ENCODE measurements at regions not wholly inside any gene's neighbourhood (a gene's known extent, or its start where the extent isn't known, plus 50 kb on each side); places are given as distances from the start of the nearest gene placed in this dataset.

GRCh38 chr21:26406526-26406925 is 166.6 kb downstream of the CYYR1 start:
- H3K4me3 Mint-ChIP-seq (ENCODE audit: unreplicated experiment): peak overlapping the region; percentile 5
- H4K20me1 ChIP-seq (ENCODE audit: insufficient read depth, low read length): no peaks in the 10 kb centered on the region
- H3K4me1 ChIP-seq (ENCODE audit: insufficient read depth, low read length): peaks cover 18% of the 10 kb centered on the region
- H3K4me3 ChIP-seq (ENCODE audit: insufficient read depth, low read depth, low read length): peak overlapping the region; percentile 54
- DNase-seq (ENCODE audit: low read depth) (no peak), FAIRE-seq (no peak)
- no peaks in the 10 kb centered on the region for H3K27me3 ChIP-seq (ENCODE audit: insufficient read depth, low read length)
- peak overlapping the region; percentile 89 for H3K4me2 ChIP-seq (ENCODE audit: low read length)
- no peak overlapping the region for H2AFZ ChIP-seq (ENCODE audit: low read depth, low read length)
- H3K9ac ChIP-seq (ENCODE audit: low read length): no peak overlapping the region
- TF ChIP-seq EZH2 (IDR thresholded peaks at IDR 0.05; ENCODE audit: insufficient read depth, low read length): no peak
- TF ChIP-seq CTCF (IDR thresholded peaks at IDR 0.05; ENCODE audit: insufficient read depth, low read depth, low read length): no peak
- H3K36me3 Mint-ChIP-seq (ENCODE audit: low read depth, unreplicated experiment): no peaks in the 10 kb centered on the region
- no peaks in the 10 kb centered on the region for H3K79me2 ChIP-seq (ENCODE audit: insufficient read depth, low read length)
- no peaks in the 10 kb centered on the region for H3K27me3 Mint-ChIP-seq (ENCODE audit: low read depth, unreplicated experiment)
- H3K9me3 Mint-ChIP-seq (ENCODE audit: unreplicated experiment): no peaks in the 10 kb centered on the region
- H3K27ac ChIP-seq (ENCODE audit: low read depth, low read length): no peak overlapping the region
- peak overlapping the region; percentile 94 for H3K27ac Mint-ChIP-seq (ENCODE audit: unreplicated experiment)
- H3K4me1 Mint-ChIP-seq (ENCODE audit: low read depth, unreplicated experiment): peaks cover 20% of the 10 kb centered on the region
- no peaks in the 10 kb centered on the region for H3K36me3 ChIP-seq (ENCODE audit: insufficient read depth, low read length)
- H3K9me3 ChIP-seq (ENCODE audit: insufficient read depth, low read depth, low read length): no peaks in the 10 kb centered on the region

DNA sequence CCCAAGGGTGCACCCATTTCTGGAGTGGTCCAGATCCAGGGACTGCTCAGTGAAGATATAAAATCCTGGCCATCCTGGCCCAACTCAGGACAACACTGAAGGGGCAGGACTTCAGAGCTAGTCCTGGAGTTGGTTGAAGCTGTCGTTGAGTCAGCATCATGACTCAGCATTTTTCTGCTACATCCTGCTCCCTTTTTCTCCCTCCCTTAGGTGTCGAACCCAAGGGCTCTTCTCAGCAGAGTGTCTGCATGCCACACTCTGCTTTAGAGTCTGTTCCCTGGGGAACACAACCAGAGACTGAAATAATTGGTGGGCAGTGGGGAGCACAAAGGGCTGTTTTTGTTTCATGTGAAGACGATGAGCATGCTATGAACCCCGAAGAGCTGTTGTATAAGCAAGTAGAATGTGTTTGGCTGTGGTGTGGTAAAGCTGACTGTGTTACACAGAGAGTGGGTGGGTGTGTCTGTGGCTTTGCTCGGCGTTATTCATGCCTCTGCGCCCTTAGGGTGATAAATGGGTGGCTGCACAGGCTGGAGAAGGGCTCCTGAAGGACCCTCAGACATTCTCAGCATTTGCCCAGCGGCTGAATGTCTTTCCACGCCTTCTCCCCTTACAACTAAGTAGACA is 167.2 kb downstream of the CYYR1 start:
- FAIRE-seq (peak; percentile 78), DNase-seq (ENCODE audit: low read depth) (peak; percentile 88)
- H3K4me1 ChIP-seq (ENCODE audit: insufficient read depth, low read length): peaks cover 18% of the 10 kb centered on the region
- H3K27ac ChIP-seq (ENCODE audit: low read depth, low read length): peak overlapping the region; percentile 59
- Mint-ChIP-seq H3K4me3 (ENCODE audit: unreplicated experiment) (peak overlapping the region; percentile 11), H3K4me1 (ENCODE audit: low read depth, unreplicated experiment) (peaks cover 20% of the 10 kb centered on the region), H3K27me3 (ENCODE audit: low read depth, unreplicated experiment) (no peaks in the 10 kb centered on the region), H3K36me3 (ENCODE audit: low read depth, unreplicated experiment) (no peaks in the 10 kb centered on the region), H3K27ac (ENCODE audit: unreplicated experiment) (peak overlapping the region; percentile 94), H3K9me3 (ENCODE audit: unreplicated experiment) (no peaks in the 10 kb centered on the region)
- no peaks in the 10 kb centered on the region for H3K9me3 ChIP-seq (ENCODE audit: insufficient read depth, low read depth, low read length)
- H2AFZ ChIP-seq (ENCODE audit: low read depth, low read length): peak overlapping the region; percentile 81
- H3K4me3 ChIP-seq (ENCODE audit: insufficient read depth, low read depth, low read length): peak overlapping the region; percentile 54
- H3K9ac ChIP-seq (ENCODE audit: low read length): peak overlapping the region; percentile 30
- no peaks in the 10 kb centered on the region for H3K36me3 ChIP-seq (ENCODE audit: insufficient read depth, low read length)
- TF ChIP-seq CTCF (IDR thresholded peaks at IDR 0.05; ENCODE audit: insufficient read depth, low read depth, low read length): no peak
- TF ChIP-seq EZH2 (IDR thresholded peaks at IDR 0.05; ENCODE audit: insufficient read depth, low read length): no peak
- no peaks in the 10 kb centered on the region for H3K27me3 ChIP-seq (ENCODE audit: insufficient read depth, low read length)
- H4K20me1 ChIP-seq (ENCODE audit: insufficient read depth, low read length): no peaks in the 10 kb centered on the region
- peak overlapping the region; percentile 89 for H3K4me2 ChIP-seq (ENCODE audit: low read length)
- H3K79me2 ChIP-seq (ENCODE audit: insufficient read depth, low read length): no peaks in the 10 kb centered on the region

DNA sequence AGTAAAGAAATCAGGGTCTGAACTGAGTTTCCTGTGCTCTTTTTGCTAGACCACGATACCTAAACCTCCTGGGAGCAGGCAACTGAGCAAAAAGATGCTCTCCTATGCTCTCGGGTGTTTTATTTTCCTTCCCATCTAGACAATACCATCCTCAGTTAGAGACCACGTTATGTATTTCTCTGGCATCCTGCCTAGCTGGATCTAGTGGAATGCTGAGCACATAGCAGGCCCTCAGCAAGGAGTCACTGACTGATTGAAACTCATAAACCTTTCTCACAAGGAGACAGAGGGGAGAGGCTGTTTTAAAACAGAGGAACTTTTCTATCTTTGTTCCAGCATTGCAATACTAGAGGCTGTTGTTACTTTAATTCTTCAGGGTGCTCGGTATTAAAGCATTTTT is 168.0 kb downstream of the CYYR1 start:
- no peaks in the 10 kb centered on the region for H3K9me3 ChIP-seq (ENCODE audit: insufficient read depth, low read depth, low read length)
- H3K9me3 Mint-ChIP-seq (ENCODE audit: unreplicated experiment): no peaks in the 10 kb centered on the region
- H3K79me2 ChIP-seq (ENCODE audit: insufficient read depth, low read length): no peaks in the 10 kb centered on the region
- peak; percentile 51 for DNase-seq (ENCODE audit: low read depth)
- H2AFZ ChIP-seq (ENCODE audit: low read depth, low read length): no peak overlapping the region
- H3K36me3 ChIP-seq (ENCODE audit: insufficient read depth, low read length): no peaks in the 10 kb centered on the region
- no peaks in the 10 kb centered on the region for H3K27me3 ChIP-seq (ENCODE audit: insufficient read depth, low read length)
- H3K4me3 ChIP-seq (ENCODE audit: insufficient read depth, low read depth, low read length): no peak overlapping the region
- no peak overlapping the region for H3K9ac ChIP-seq (ENCODE audit: low read length)
- H3K27ac ChIP-seq (ENCODE audit: low read depth, low read length): no peak overlapping the region
- peak overlapping the region; percentile 10 for H3K4me3 Mint-ChIP-seq (ENCODE audit: unreplicated experiment)
- H3K4me1 Mint-ChIP-seq (ENCODE audit: low read depth, unreplicated experiment): peaks cover 20% of the 10 kb centered on the region
- peak; percentile 5 for FAIRE-seq
- H3K27me3 Mint-ChIP-seq (ENCODE audit: low read depth, unreplicated experiment): no peaks in the 10 kb centered on the region
- peaks cover 18% of the 10 kb centered on the region for H3K4me1 ChIP-seq (ENCODE audit: insufficient read depth, low read length)
- H4K20me1 ChIP-seq (ENCODE audit: insufficient read depth, low read length): no peaks in the 10 kb centered on the region
- TF ChIP-seq CTCF (IDR thresholded peaks at IDR 0.05; ENCODE audit: insufficient read depth, low read depth, low read length) (no peak), EZH2 (IDR thresholded peaks at IDR 0.05; ENCODE audit: insufficient read depth, low read length) (no peak)
- H3K36me3 Mint-ChIP-seq (ENCODE audit: low read depth, unreplicated experiment): no peaks in the 10 kb centered on the region
- peak overlapping the region; percentile 89 for H3K4me2 ChIP-seq (ENCODE audit: low read length)
- peak overlapping the region; percentile 94 for H3K27ac Mint-ChIP-seq (ENCODE audit: unreplicated experiment)
